HCT116 (cell line): ENCODE measurements at regions not wholly inside any gene's neighbourhood (a gene's known extent, or its start where the extent isn't known, plus 50 kb on each side); places are given as distances from the start of the nearest gene placed in this dataset.

Experiments
- ELF1 ChIP-seq: IDR thresholded peaks from 2 replicates; pipeline ENCODE4 v1.6.1; 2012; ENCODE audit warnings: low read depth, borderline replicate concordance
- EZH2 ChIP-seq: fragments of 200-600 bp; sonication (generic); IDR thresholded peaks from 2 replicates; pipeline ENCODE4 v1.6.1; 2017; ENCODE audit warnings: antibody characterized with exemption, mixed run types
- EZH2phosphoT487 ChIP-seq: fragments of 200-600 bp; IDR thresholded peaks from 2 replicates; pipeline ENCODE4 v1.6.1; 2018; ENCODE audit warnings: antibody characterized with exemption, borderline replicate concordance
- JUND ChIP-seq: IDR thresholded peaks from 2 replicates; pipeline ENCODE4 v1.6.1; 2012
- POLR2A ChIP-seq: IDR thresholded peaks from 2 replicates; pipeline ENCODE4 v1.7.0; 2011; ENCODE audit warnings: borderline replicate concordance; ENCODE audit not compliant: insufficient read depth, insufficient read length; ENCODE audit errors: extremely low read depth
- POLR2AphosphoS5 ChIP-seq: IDR thresholded peaks from 2 replicates; pipeline ENCODE4 v1.6.1; 2011; ENCODE audit warnings: mild to moderate bottlenecking, low read depth, low read length, moderate library complexity
- RAD21 ChIP-seq: IDR thresholded peaks from 2 replicates; pipeline ENCODE4 v1.6.1; 2012; ENCODE audit warnings: low read depth, mild to moderate bottlenecking
- TCF7L2 ChIP-seq: IDR thresholded peaks from 2 replicates; pipeline ENCODE4 v1.7.0; 2011; ENCODE audit warnings: borderline replicate concordance, inconsistent platforms; ENCODE audit not compliant: insufficient read depth, insufficient read length; ENCODE audit errors: extremely low read depth
- ZFX ChIP-seq: fragments of 450-650 bp; IDR thresholded peaks from 2 replicates; pipeline ENCODE4 v1.6.1; 2017
- TF ChIP-seq, protein P1 (sequence below), 3 experiments: fragments of 200-600 bp in 1 of 3; sonication (generic) in 1 of 3; IDR thresholded peaks in 2 of 3; conservative IDR thresholded peaks in 1 of 3; 2 replicates each; pipeline ENCODE4 v1.5.1; 2012 to 2017; ENCODE audit warnings: low read depth in 2 of 3, low read length in 2 of 3, antibody characterized with exemption in 1 of 3, borderline replicate concordance in 1 of 3, control low read depth in 1 of 3, mild to moderate bottlenecking in 1 of 3, mixed read lengths in 1 of 3, mixed run types in 1 of 3, moderate library complexity in 1 of 3; ENCODE audit not compliant: insufficient read depth in 1 of 3
- TF ChIP-seq, protein P2 (sequence below): IDR thresholded peaks from 2 replicates; pipeline ENCODE4 v1.6.1; 2012
- TF ChIP-seq, protein P3 (sequence below): IDR thresholded peaks from 2 replicates; pipeline ENCODE4 v1.6.1; 2011; ENCODE audit warnings: mild to moderate bottlenecking, low read length, moderate library complexity; ENCODE audit not compliant: insufficient replicate concordance; ENCODE audit errors: extremely low read depth

DNA sequence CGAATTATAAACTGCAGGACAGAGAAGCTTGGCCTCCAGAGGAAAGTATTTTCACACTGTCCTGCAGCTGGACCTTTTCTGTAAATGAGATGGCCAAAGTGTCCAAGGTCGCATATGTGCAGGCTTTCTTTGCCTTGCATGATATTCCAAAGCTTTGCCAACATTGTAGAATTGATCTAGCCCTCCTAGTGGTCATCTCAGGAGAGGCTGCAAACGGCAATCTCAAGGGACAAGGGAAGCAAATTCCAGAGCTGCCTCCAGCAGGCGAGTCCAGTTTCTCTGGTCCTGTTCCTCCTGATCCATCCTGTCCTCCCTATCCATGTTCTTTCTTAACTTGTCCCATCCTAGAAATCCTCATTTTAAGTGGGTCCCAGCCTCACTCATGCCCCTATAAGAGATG lies 373.4 kb upstream of the PCDH15 start:
- TF ChIP-seq RAD21 (no peak), POLR2A (no peak), ELF1 (no peak), EZH2 (no peak), JUND (no peak), TCF7L2 (no peak), POLR2AphosphoS5 (no peak), EZH2phosphoT487 (no peak), ZFX (no peak)
- TF ChIP-seq, protein P1, sequence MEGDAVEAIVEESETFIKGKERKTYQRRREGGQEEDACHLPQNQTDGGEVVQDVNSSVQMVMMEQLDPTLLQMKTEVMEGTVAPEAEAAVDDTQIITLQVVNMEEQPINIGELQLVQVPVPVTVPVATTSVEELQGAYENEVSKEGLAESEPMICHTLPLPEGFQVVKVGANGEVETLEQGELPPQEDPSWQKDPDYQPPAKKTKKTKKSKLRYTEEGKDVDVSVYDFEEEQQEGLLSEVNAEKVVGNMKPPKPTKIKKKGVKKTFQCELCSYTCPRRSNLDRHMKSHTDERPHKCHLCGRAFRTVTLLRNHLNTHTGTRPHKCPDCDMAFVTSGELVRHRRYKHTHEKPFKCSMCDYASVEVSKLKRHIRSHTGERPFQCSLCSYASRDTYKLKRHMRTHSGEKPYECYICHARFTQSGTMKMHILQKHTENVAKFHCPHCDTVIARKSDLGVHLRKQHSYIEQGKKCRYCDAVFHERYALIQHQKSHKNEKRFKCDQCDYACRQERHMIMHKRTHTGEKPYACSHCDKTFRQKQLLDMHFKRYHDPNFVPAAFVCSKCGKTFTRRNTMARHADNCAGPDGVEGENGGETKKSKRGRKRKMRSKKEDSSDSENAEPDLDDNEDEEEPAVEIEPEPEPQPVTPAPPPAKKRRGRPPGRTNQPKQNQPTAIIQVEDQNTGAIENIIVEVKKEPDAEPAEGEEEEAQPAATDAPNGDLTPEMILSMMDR (IDR thresholded peaks at IDR 0.05 in 2 of 3, conservative IDR thresholded peaks at IDR 0.05 in 1 of 3; ENCODE audit: borderline replicate concordance in 1 of 3, insufficient read depth in 1 of 3, low read depth in 2 of 3, low read length in 2 of 3), result no peak
- TF ChIP-seq, protein P2, sequence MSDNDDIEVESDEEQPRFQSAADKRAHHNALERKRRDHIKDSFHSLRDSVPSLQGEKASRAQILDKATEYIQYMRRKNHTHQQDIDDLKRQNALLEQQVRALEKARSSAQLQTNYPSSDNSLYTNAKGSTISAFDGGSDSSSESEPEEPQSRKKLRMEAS, result no peak
- TF ChIP-seq, protein P3, sequence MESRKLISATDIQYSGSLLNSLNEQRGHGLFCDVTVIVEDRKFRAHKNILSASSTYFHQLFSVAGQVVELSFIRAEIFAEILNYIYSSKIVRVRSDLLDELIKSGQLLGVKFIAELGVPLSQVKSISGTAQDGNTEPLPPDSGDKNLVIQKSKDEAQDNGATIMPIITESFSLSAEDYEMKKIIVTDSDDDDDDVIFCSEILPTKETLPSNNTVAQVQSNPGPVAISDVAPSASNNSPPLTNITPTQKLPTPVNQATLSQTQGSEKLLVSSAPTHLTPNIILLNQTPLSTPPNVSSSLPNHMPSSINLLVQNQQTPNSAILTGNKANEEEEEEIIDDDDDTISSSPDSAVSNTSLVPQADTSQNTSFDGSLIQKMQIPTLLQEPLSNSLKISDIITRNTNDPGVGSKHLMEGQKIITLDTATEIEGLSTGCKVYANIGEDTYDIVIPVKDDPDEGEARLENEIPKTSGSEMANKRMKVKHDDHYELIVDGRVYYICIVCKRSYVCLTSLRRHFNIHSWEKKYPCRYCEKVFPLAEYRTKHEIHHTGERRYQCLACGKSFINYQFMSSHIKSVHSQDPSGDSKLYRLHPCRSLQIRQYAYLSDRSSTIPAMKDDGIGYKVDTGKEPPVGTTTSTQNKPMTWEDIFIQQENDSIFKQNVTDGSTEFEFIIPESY, result no peak
